DMS153 (cell line): ENCODE measurements at regions not wholly inside any gene's neighbourhood (a gene's known extent, or its start where the extent isn't known, plus 50 kb on each side); places are given as distances from the start of the nearest gene placed in this dataset.
"Not testable (repeated sequence)": the region's sequence is repeated elsewhere in the genome, so short reads cannot be mapped to it uniquely, and the experiment has no call there.

Source experiments
- DNase-seq: peaks from one replicate; lab custom pipeline; 2025; lab: John Stamatoyannopoulos, UW

- DNase-seq, result no peak
These were observed 116.2 kb downstream of the RND3 start for GRCh38 chr2:150371044-150371818.

GRCh38 chr2:150370561-150370960, 116.9 kb downstream of the RND3 start:
- DNase-seq, result peak; percentile 41

GRCh38 chr2:150369862-150370261, 117.6 kb downstream of the RND3 start:
- DNase-seq, result no peak

- DNase-seq, result no peak
These were observed 129.0 kb downstream of the RND3 start for GRCh38 chr2:150358468-150358807.

- DNase-seq, result no peak
These were observed 129.5 kb downstream of the RND3 start for GRCh38 chr2:150357770-150358467.

- DNase-seq, result no peak
These were observed 132.0 kb downstream of the RND3 start for GRCh38 chr2:150355440-150355839.

GRCh38 chr2:150353376-150353775, 134.1 kb downstream of the RND3 start:
- DNase-seq, result no peak

GRCh38 chr2:150351922-150352321, 135.5 kb downstream of the RND3 start:
- no peak for DNase-seq

GRCh38 chr2:150350500-150350899, 137.0 kb downstream of the RND3 start:
- DNase-seq, result no peak

GRCh38 chr2:150346806-150347205, 140.7 kb downstream of the RND3 start:
- DNase-seq, result no peak

- DNase-seq, result no peak
These were observed 145.3 kb downstream of the RND3 start for GRCh38 chr2:150341982-150342680.

GRCh38 chr2:150339951-150340350, 147.5 kb downstream of the RND3 start:
- no peak for DNase-seq

GRCh38 chr2:150339282-150339681, 148.2 kb downstream of the RND3 start:
- no peak for DNase-seq

- no peak for DNase-seq
These were observed 151.9 kb downstream of the RND3 start for GRCh38 chr2:150335596-150335995.

- DNase-seq, result no peak
These were observed 155.1 kb downstream of the RND3 start for GRCh38 chr2:150332383-150332782.

- no peak for DNase-seq
These were observed 159.6 kb downstream of the RND3 start for GRCh38 chr2:150327564-150328489.

GRCh38 chr2:150325656-150326314, 161.7 kb downstream of the RND3 start:
- DNase-seq, result no peak

GRCh38 chr2:150323071-150323470, 164.4 kb downstream of the RND3 start:
- not testable (repeated sequence) for DNase-seq

- DNase-seq, result no peak
These were observed 166.9 kb downstream of the RND3 start for GRCh38 chr2:150320608-150321007.

GRCh38 chr2:150319658-150320555, 167.6 kb downstream of the RND3 start:
- no peak for DNase-seq
